Iris pigment epithelial cell (primary cell): ENCODE measurements at regions not wholly inside any gene's neighbourhood (a gene's known extent, or its start where the extent isn't known, plus 50 kb on each side); places are given as distances from the start of the nearest gene placed in this dataset.

Experiments
- DNase-seq: peaks from one replicate; pipeline ENCODE4 v3.0.0-alpha.2; 2011; ENCODE audit warnings: low read depth

GRCh38 chr16:80489173-80489572 lies 51.6 kb upstream of the DYNLRB2 start:
- no peak for DNase-seq

- DNase-seq: no peak
Observed at GRCh38 chr16:80488167-80488566, 52.6 kb upstream of the DYNLRB2 start.

- no peak for DNase-seq
Observed at GRCh38 chr16:80480664-80481063, 60.1 kb upstream of the DYNLRB2 start.

- no peak for DNase-seq
Observed at GRCh38 chr16:80477838-80478237, 63.0 kb upstream of the DYNLRB2 start.

- DNase-seq: no peak
Observed at GRCh38 chr16:80468029-80468428, 72.8 kb upstream of the DYNLRB2 start.

- peak; percentile 38 for DNase-seq
Observed at GRCh38 chr16:80466024-80466987, 74.5 kb upstream of the DYNLRB2 start.

GRCh38 chr16:80463751-80464495 lies 76.9 kb upstream of the DYNLRB2 start:
- no peak for DNase-seq

- DNase-seq: no peak
Observed at GRCh38 chr16:80463326-80463725, 77.5 kb upstream of the DYNLRB2 start.

GRCh38 chr16:80462917-80463316 lies 77.9 kb upstream of the DYNLRB2 start:
- no peak for DNase-seq

GRCh38 chr16:80460988-80461387 lies 79.8 kb upstream of the DYNLRB2 start:
- DNase-seq: no peak

GRCh38 chr16:80459966-80460365 lies 80.8 kb upstream of the DYNLRB2 start:
- DNase-seq: no peak

GRCh38 chr16:80459331-80459777 lies 81.4 kb upstream of the DYNLRB2 start:
- no peak for DNase-seq

GRCh38 chr16:80457871-80458270 lies 82.9 kb upstream of the DYNLRB2 start:
- DNase-seq: no peak

- DNase-seq: no peak
Observed at GRCh38 chr16:80454802-80455201, 86.0 kb upstream of the DYNLRB2 start.

- DNase-seq: no peak
Observed at GRCh38 chr16:80449392-80449791, 91.4 kb upstream of the DYNLRB2 start.

- DNase-seq: no peak
Observed at GRCh38 chr16:80447241-80447640, 93.6 kb upstream of the DYNLRB2 start.

- DNase-seq: no peak
Observed at GRCh38 chr16:80442779-80443178, 98.0 kb upstream of the DYNLRB2 start.

- DNase-seq: no peak
Observed at GRCh38 chr16:80441935-80442334, 98.9 kb upstream of the DYNLRB2 start.

GRCh38 chr16:80440667-80441066 lies 100.1 kb upstream of the DYNLRB2 start:
- DNase-seq: no peak

- DNase-seq: no peak
Observed at GRCh38 chr16:80437707-80438106, 103.1 kb upstream of the DYNLRB2 start.

- DNase-seq: no peak
Observed at GRCh38 chr16:80436510-80436909, 104.3 kb upstream of the DYNLRB2 start.

- DNase-seq: no peak
Observed at GRCh38 chr16:80433623-80434022, 107.2 kb upstream of the DYNLRB2 start.

- DNase-seq: no peak
Observed at GRCh38 chr16:80427795-80428194, 113.0 kb upstream of the DYNLRB2 start.
